K562 (cell line): ENCODE measurements at regions not wholly inside any gene's neighbourhood (a gene's known extent, or its start where the extent isn't known, plus 50 kb on each side); places are given as distances from the start of the nearest gene placed in this dataset.

Experiments
- ATF6 ChIP-seq: sonication (generic); formaldehyde crosslinking; IDR thresholded peaks from 2 replicates; pipeline ENCODE4 v1.4.0; 2020; ENCODE audit warnings: mild to moderate bottlenecking, missing genetic modification reagents
- EZH2 ChIP-seq: IDR thresholded peaks from 2 replicates; pipeline ENCODE4 v1.6.1; 2012; ENCODE audit warnings: low read depth, mild to moderate bottlenecking, inconsistent platforms, low read length, borderline replicate concordance
- GATA2 ChIP-seq: sonication (generic); formaldehyde crosslinking; IDR thresholded peaks from 2 replicates; pipeline ENCODE4 v1.4.0; 2020; ENCODE audit warnings: mild to moderate bottlenecking, missing genetic modification reagents
- POLR2G ChIP-seq: fragments of 200-400 bp; formaldehyde crosslinking; IDR thresholded peaks from 2 replicates; pipeline ENCODE4 v1.6.1; 2017; ENCODE audit warnings: low read depth, mild to moderate bottlenecking, antibody characterized with exemption, low read length, moderate library complexity
- TAF1 ChIP-seq: IDR thresholded peaks from 2 replicates; pipeline ENCODE4 v1.6.1; 2011; ENCODE audit warnings: mild to moderate bottlenecking, low read length, moderate library complexity; ENCODE audit not compliant: insufficient read depth, control insufficient read depth, severe bottlenecking; ENCODE audit errors: extremely low read depth
- TCF7L2 ChIP-seq: fragments of 150-350 bp; IDR thresholded peaks from 2 replicates; pipeline ENCODE4 v1.6.1; 2016; ENCODE audit warnings: low read depth, mild to moderate bottlenecking, low read length, moderate library complexity
- ZNF41 ChIP-seq: fragments of 250-450 bp; sonication (Bioruptor Pico); conservative IDR thresholded peaks from 2 replicates; pipeline ENCODE4 v1.4.0; 2020; ENCODE audit warnings: mild to moderate bottlenecking
- TF ChIP-seq, protein P1 (sequence below): sonication (generic); formaldehyde crosslinking; IDR thresholded peaks from 2 replicates; pipeline ENCODE4 v1.8.0; 2023; ENCODE audit warnings: mild to moderate bottlenecking, missing genetic modification reagents

DNA sequence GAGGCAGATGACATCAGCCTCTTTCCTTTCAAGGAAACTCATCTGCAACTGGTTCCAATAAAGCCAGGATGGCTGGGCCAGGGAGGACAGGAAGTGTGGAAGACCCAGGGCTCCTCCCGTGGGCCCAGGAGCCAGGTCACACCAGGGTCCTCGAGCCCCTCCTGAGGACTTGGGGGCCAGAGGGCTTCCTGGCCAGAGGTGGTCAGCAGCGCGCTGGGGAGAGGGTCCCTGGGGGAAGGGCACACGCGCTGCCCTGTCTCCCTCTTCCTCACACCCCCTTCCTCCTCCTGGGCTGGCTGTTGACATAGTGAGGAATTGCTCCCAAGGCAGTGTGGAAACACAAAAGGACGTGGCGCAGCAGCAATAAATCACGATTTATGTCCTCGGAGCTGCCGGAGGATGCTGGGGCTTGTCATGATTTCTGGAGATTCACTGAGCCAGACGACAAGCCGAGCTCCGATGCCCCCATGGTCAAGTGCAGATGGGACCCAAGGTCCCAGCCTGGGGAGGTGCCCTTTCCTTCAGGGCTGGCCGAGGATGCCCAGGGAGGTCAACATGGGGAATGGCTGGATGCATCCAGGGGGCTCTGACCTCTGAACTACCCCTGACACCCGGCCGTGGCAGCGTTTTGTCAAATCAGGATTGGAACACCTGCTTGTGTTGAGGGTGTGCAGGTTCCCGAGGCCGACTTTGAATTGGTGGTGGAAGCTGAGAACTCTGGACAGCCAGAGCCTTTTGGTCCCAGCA is 152.6 kb downstream of the IRF8 start:
- TF ChIP-seq POLR2G: no peak
- TF ChIP-seq TCF7L2: no peak
- TF ChIP-seq ZNF41 (CRISPR knock-in tag): no peak
- TF ChIP-seq ATF6 (CRISPR knock-in tag): no peak
- no peak for TF ChIP-seq GATA2
- no peak for TF ChIP-seq TAF1
- TF ChIP-seq, protein P1, sequence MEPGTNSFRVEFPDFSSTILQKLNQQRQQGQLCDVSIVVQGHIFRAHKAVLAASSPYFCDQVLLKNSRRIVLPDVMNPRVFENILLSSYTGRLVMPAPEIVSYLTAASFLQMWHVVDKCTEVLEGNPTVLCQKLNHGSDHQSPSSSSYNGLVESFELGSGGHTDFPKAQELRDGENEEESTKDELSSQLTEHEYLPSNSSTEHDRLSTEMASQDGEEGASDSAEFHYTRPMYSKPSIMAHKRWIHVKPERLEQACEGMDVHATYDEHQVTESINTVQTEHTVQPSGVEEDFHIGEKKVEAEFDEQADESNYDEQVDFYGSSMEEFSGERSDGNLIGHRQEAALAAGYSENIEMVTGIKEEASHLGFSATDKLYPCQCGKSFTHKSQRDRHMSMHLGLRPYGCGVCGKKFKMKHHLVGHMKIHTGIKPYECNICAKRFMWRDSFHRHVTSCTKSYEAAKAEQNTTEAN (CRISPR knock-in tag): no peak
- TF ChIP-seq EZH2: no peak
